ENCODE measurements at regions not wholly inside any gene's neighbourhood (a gene's known extent, or its start where the extent isn't known, plus 50 kb on each side); places are given as distances from the start of the nearest gene placed in this dataset.

DNA sequence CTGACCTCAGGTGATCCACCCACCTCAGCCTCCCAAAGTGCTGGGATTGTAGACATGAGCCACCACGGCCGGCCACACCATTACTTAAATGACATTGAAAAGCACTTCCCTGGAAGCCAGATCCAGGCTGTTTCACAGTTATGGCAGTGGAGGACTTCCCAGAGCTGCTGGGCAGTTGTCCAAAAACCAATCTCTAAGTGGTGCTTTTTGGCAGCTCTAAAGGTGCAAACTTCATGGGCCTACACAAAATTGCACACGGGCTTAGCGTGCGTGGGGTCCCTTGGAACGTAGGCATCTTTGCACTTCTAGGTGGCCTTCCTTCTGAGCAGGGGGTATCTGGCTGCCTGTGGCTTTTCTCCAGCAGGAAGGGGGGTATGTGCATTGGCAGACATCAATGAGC is 172.3 kb downstream of the SHOX start:
- TF ChIP-seq EZH2 (IDR thresholded peaks at IDR 0.05; ENCODE audit: insufficient read depth, low read length): no peak
- TF ChIP-seq, protein P1, sequence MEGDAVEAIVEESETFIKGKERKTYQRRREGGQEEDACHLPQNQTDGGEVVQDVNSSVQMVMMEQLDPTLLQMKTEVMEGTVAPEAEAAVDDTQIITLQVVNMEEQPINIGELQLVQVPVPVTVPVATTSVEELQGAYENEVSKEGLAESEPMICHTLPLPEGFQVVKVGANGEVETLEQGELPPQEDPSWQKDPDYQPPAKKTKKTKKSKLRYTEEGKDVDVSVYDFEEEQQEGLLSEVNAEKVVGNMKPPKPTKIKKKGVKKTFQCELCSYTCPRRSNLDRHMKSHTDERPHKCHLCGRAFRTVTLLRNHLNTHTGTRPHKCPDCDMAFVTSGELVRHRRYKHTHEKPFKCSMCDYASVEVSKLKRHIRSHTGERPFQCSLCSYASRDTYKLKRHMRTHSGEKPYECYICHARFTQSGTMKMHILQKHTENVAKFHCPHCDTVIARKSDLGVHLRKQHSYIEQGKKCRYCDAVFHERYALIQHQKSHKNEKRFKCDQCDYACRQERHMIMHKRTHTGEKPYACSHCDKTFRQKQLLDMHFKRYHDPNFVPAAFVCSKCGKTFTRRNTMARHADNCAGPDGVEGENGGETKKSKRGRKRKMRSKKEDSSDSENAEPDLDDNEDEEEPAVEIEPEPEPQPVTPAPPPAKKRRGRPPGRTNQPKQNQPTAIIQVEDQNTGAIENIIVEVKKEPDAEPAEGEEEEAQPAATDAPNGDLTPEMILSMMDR (IDR thresholded peaks at IDR 0.05; ENCODE audit: insufficient read depth, low read depth, low read length): no peak
